SK-N-SH (cell line): ENCODE measurements at regions not wholly inside any gene's neighbourhood (a gene's known extent, or its start where the extent isn't known, plus 50 kb on each side); places are given as distances from the start of the nearest gene placed in this dataset.
A peak's percentile ranks its signal among the peaks of the same experiment; 100 is the strongest.

ENCODE experiments used
- CTCF ChIA-PET: fragments of 300-600, 350-600 bp; formaldehyde crosslinking; extraction: SDS; loops from one replicate; lab custom pipeline; 2021; lab: Yijun Ruan, JAX
- POLR2A ChIA-PET: fragments of 350-600 bp; sonication (Branson Sonifier 250); formaldehyde crosslinking; extraction: SDS; loops from one replicate; lab custom pipeline; 2020; ENCODE audit warnings: antibody characterized with exemption, inconsistent platforms; lab: Yijun Ruan, JAX
- DNase-seq: peaks from one replicate; pipeline ENCODE4 v3.0.0; 2012
- H2AFZ ChIP-seq: fragments of 200-600 bp; sonication (generic); 2 replicates; pipeline ENCODE4 v1.8.1; 2016; ENCODE audit warnings: antibody characterized with exemption, mild to moderate bottlenecking, low read depth
- H3F3A ChIP-seq: fragments of 200-600 bp; sonication (generic); replicated peaks from 2 replicates; pipeline ENCODE3; 2016; ENCODE audit warnings: antibody characterized with exemption, mild to moderate bottlenecking; ENCODE audit not compliant: insufficient read depth
- H3K27ac ChIP-seq, 2 experiments: fragments of 200-500 bp in 1 of 2; fragments of 200-600 bp in 1 of 2; sonication (Bioruptor generic) in 1 of 2; sonication (generic), shearing (Covaris generic) in 1 of 2; 2 replicates each; pipeline versions ENCODE4 v1.5.1 to v1.6.1; 2014 to 2016; ENCODE audit warnings: low read depth in 2 of 2, inconsistent platforms in 1 of 2, low read length in 1 of 2, mild to moderate bottlenecking in 1 of 2, mixed read lengths in 1 of 2
- H3K27me3 ChIP-seq: fragments of 200-600 bp; sonication (generic), shearing (Covaris generic); 2 replicates; pipeline ENCODE4 v1.6.1; 2016; ENCODE audit warnings: mixed run types; ENCODE audit not compliant: insufficient read depth
- H3K36me3 ChIP-seq, 2 experiments: fragments of 200-500 bp in 1 of 2; fragments of 200-600 bp in 1 of 2; sonication (Bioruptor generic) in 1 of 2; sonication (generic) in 1 of 2; replicated peaks in 1 of 2; 2 replicates each; pipeline versions ENCODE3 to v1.5.1; 2014 to 2016; ENCODE audit warnings: low read length in 1 of 2, mild to moderate bottlenecking in 1 of 2; ENCODE audit not compliant: insufficient read depth in 2 of 2, control insufficient read depth in 1 of 2
- H3K4me1 ChIP-seq, 2 experiments: fragments of 200-500 bp in 1 of 2; fragments of 200-600 bp in 1 of 2; sonication (Bioruptor generic) in 1 of 2; sonication (generic), shearing (Covaris generic) in 1 of 2; 2 replicates each; pipeline versions ENCODE4 v1.5.1 to v1.6.1; 2014 to 2016; ENCODE audit warnings: low read depth in 1 of 2, low read length in 1 of 2, mixed run types in 1 of 2; ENCODE audit not compliant: insufficient read depth in 2 of 2, control insufficient read depth in 1 of 2
- H3K4me2 ChIP-seq: fragments of 200-600 bp; sonication (generic), shearing (Covaris generic); 2 replicates; pipeline ENCODE4 v1.6.1; 2017; ENCODE audit warnings: mixed run types
- H3K4me3 ChIP-seq, 2 experiments: fragments of 200-500 bp in 1 of 2; fragments of 200-600 bp in 1 of 2; sonication (Bioruptor generic) in 1 of 2; sonication (generic), shearing (Covaris generic) in 1 of 2; 2 replicates each; pipeline versions ENCODE4 v1.5.1 to v1.8.1; 2014 to 2016; ENCODE audit warnings: low read depth in 2 of 2, inconsistent platforms in 1 of 2, low read length in 1 of 2, mild to moderate bottlenecking in 1 of 2, mixed read lengths in 1 of 2, moderate library complexity in 1 of 2
- H3K79me2 ChIP-seq: fragments of 200-600 bp; sonication (generic); 2 replicates; pipeline ENCODE4 v1.8.1; 2017; ENCODE audit warnings: mild to moderate bottlenecking; ENCODE audit not compliant: insufficient read depth
- H3K9ac ChIP-seq: fragments of 200-600 bp; sonication (generic); 2 replicates; pipeline ENCODE4 v1.6.1; 2017; ENCODE audit warnings: mixed run types
- H3K9me2 ChIP-seq: fragments of 200-600 bp; sonication (generic); 2 replicates; pipeline ENCODE4 v1.6.1; 2017; ENCODE audit warnings: mixed run types
- H3K9me3 ChIP-seq: fragments of 200-600 bp; sonication (generic); 2 replicates; pipeline ENCODE4 v1.6.1; 2017; ENCODE audit warnings: mixed run types, mild to moderate bottlenecking, moderate library complexity
- H4K20me1 ChIP-seq: fragments of 200-600 bp; sonication (generic); 2 replicates; pipeline ENCODE4 v1.6.1; 2017; ENCODE audit warnings: mild to moderate bottlenecking, mixed run types; ENCODE audit not compliant: insufficient read depth
- JUND ChIP-seq: IDR thresholded peaks from 2 replicates; pipeline ENCODE4 v1.4.0; 2012
- MEF2A ChIP-seq: IDR thresholded peaks from 2 replicates; pipeline ENCODE4 v1.4.0; 2012; ENCODE audit warnings: low read depth, borderline replicate concordance
- POLR2AphosphoS5 ChIP-seq: IDR thresholded peaks from 2 replicates; pipeline ENCODE4 v1.6.1; 2012; ENCODE audit warnings: low read depth, low read length
- RAD21 ChIP-seq: IDR thresholded peaks from 2 replicates; pipeline ENCODE4 v1.6.1; 2012; ENCODE audit warnings: mild to moderate bottlenecking, low read length
- RXRA ChIP-seq: IDR thresholded peaks from 2 replicates; pipeline ENCODE4 v1.4.0; 2012; ENCODE audit warnings: low read depth, mild to moderate bottlenecking, borderline replicate concordance
- SIN3A ChIP-seq: IDR thresholded peaks from 2 replicates; pipeline ENCODE4 v1.6.1; 2012; ENCODE audit warnings: low read depth, mild to moderate bottlenecking, low read length, moderate library complexity, borderline replicate concordance
- SMC3 ChIP-seq: IDR thresholded peaks from 2 replicates; pipeline ENCODE4 v1.6.1; 2012; ENCODE audit warnings: low read depth, low read length, improper control_type of control experiment
- TAF1 ChIP-seq: IDR thresholded peaks from 2 replicates; pipeline ENCODE4 v1.6.1; 2012; ENCODE audit warnings: low read depth, mild to moderate bottlenecking, low read length, moderate library complexity, borderline replicate concordance
- TCF12 ChIP-seq: IDR thresholded peaks from 2 replicates; pipeline ENCODE4 v1.4.0; 2012
- WGBS: methylation state at CpG from one replicate; pipeline ENCODE4 v1.1.6; 2017; ENCODE audit warnings: low lambda C conversion rate; 5-methylcytosine and 5-hydroxymethylcytosine counted together
- TF ChIP-seq, protein P1 (sequence below): fragments of 200-600 bp; sonication (generic); IDR thresholded peaks from 2 replicates; pipeline ENCODE4 v1.6.1; 2017; ENCODE audit warnings: antibody characterized with exemption, mild to moderate bottlenecking, moderate library complexity
- TF ChIP-seq, protein P2 (sequence below): IDR thresholded peaks from 2 replicates; pipeline ENCODE4 v1.6.1; 2012; ENCODE audit warnings: mild to moderate bottlenecking, low read depth, low read length, moderate library complexity
- TF ChIP-seq, protein P3 (sequence below): fragments of 150-350 bp; IDR thresholded peaks from 2 replicates; pipeline ENCODE4 v1.6.1; 2016; ENCODE audit warnings: mild to moderate bottlenecking, low read depth, low read length

DNA sequence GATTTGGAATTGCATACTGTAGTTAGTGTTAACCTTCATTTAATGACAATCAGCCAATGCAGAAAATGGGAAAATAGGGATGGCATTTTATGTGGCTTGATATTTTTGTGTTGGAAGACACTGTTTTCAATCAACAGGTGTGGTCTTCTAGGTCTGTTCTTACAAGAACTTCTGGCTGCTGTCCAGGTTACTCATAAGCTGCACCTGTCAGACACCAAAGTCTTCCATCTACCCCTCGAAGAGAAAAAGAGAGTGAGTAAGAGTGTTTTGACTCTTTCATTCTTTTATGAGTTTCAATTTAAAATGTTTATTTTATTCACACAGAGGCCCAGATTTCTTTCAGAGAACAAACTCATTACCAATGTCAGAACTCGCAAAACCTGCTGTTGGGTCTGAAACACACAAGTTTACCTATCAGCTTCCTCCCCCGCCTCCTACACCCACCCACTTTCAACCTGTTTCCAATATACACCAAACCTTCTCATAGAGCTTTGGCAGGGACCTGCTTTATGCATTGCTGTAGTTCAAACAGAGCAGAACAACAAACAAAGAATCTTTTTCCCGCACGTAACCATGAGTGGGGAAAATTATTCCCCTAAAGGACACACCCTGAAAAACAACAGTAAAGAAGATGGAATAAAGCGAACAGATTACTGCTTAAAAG, 767.7 kb upstream of the ALCAM start (continued):
- TF ChIP-seq, protein P1, sequence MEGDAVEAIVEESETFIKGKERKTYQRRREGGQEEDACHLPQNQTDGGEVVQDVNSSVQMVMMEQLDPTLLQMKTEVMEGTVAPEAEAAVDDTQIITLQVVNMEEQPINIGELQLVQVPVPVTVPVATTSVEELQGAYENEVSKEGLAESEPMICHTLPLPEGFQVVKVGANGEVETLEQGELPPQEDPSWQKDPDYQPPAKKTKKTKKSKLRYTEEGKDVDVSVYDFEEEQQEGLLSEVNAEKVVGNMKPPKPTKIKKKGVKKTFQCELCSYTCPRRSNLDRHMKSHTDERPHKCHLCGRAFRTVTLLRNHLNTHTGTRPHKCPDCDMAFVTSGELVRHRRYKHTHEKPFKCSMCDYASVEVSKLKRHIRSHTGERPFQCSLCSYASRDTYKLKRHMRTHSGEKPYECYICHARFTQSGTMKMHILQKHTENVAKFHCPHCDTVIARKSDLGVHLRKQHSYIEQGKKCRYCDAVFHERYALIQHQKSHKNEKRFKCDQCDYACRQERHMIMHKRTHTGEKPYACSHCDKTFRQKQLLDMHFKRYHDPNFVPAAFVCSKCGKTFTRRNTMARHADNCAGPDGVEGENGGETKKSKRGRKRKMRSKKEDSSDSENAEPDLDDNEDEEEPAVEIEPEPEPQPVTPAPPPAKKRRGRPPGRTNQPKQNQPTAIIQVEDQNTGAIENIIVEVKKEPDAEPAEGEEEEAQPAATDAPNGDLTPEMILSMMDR, result no peak
- TF ChIP-seq TCF12, result no peak
- no peak for TF ChIP-seq POLR2AphosphoS5
- TF ChIP-seq MEF2A, result no peak
- TF ChIP-seq SIN3A, result no peak
- no peak for TF ChIP-seq JUND
- TF ChIP-seq, protein P2, sequence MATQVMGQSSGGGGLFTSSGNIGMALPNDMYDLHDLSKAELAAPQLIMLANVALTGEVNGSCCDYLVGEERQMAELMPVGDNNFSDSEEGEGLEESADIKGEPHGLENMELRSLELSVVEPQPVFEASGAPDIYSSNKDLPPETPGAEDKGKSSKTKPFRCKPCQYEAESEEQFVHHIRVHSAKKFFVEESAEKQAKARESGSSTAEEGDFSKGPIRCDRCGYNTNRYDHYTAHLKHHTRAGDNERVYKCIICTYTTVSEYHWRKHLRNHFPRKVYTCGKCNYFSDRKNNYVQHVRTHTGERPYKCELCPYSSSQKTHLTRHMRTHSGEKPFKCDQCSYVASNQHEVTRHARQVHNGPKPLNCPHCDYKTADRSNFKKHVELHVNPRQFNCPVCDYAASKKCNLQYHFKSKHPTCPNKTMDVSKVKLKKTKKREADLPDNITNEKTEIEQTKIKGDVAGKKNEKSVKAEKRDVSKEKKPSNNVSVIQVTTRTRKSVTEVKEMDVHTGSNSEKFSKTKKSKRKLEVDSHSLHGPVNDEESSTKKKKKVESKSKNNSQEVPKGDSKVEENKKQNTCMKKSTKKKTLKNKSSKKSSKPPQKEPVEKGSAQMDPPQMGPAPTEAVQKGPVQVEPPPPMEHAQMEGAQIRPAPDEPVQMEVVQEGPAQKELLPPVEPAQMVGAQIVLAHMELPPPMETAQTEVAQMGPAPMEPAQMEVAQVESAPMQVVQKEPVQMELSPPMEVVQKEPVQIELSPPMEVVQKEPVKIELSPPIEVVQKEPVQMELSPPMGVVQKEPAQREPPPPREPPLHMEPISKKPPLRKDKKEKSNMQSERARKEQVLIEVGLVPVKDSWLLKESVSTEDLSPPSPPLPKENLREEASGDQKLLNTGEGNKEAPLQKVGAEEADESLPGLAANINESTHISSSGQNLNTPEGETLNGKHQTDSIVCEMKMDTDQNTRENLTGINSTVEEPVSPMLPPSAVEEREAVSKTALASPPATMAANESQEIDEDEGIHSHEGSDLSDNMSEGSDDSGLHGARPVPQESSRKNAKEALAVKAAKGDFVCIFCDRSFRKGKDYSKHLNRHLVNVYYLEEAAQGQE, result no peak
- TF ChIP-seq RXRA, result no peak

DNA sequence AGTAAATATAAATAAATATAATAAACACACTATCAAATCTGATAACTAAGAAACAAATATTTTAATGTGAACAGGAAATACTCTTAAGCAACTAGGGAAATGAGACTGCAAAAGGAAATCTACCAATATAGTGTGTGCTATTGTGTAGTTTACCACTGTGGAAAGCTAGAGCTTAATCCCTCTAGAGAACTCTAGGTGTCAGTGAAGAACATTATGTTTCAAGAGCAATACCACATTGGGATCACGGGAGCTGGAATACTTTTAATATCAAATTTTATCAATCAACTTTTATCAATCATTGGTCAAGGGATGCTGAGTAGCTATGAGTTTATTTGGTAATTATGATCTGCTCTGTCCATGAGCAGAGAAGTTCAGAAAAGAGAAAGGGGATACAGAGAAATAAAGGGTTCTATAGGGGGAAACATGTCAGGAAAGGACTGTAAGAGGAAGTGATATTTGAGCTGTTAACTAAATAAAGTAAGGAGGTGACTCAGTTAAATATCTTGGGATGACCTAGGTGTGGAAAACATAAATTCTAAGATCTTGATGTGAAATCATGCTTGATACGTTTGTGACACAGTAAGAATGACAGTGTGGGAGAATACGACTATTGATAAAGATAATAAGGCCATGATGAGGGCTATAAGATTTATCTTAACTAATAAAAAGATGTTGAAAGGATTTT, 762.2 kb upstream of the ALCAM start:
- POLR2A ChIA-PET, result no interaction called here
- no peak for DNase-seq
- Histone ChIP-seq H2AFZ (no peak overlapping the region), H3K4me2 (no peak overlapping the region), H4K20me1 (no peaks in the 10 kb centered on the region), H3K36me3 (no peaks in the 10 kb centered on the region), H3K4me3 (no peak overlapping the region), H3K9ac (no peak overlapping the region), H3F3A (no peaks in the 10 kb centered on the region), H3K9me2 (no peaks in the 10 kb centered on the region), H3K27me3 (no peaks in the 10 kb centered on the region), H3K9me3 (no peaks in the 10 kb centered on the region), H3K79me2 (no peaks in the 10 kb centered on the region), H3K27ac (no peak overlapping the region), H3K4me1 (no peaks in the 10 kb centered on the region)
- 85% methylated on average over 3 of the region's 3 CpGs for WGBS
- CTCF ChIA-PET, result interaction anchor here (0.6 to 1.4 kb wide), 7 partner anchors 19 to 1930 kb away, joined by 3 to 4 read pairs (median 4); no protein-coding TSS in a partner anchor
- peak; percentile 25; the same call in 1 of the 2 replicates for TF ChIP-seq SMC3
- TF ChIP-seq, protein P1, result peak; percentile 51
- TF ChIP-seq TAF1, result no peak
- TF ChIP-seq, protein P3, sequence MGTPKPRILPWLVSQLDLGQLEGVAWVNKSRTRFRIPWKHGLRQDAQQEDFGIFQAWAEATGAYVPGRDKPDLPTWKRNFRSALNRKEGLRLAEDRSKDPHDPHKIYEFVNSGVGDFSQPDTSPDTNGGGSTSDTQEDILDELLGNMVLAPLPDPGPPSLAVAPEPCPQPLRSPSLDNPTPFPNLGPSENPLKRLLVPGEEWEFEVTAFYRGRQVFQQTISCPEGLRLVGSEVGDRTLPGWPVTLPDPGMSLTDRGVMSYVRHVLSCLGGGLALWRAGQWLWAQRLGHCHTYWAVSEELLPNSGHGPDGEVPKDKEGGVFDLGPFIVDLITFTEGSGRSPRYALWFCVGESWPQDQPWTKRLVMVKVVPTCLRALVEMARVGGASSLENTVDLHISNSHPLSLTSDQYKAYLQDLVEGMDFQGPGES, result no peak
- peak; percentile 60 for TF ChIP-seq RAD21
